GM18909 (cell line): ENCODE measurements at regions not wholly inside any gene's neighbourhood (a gene's known extent, or its start where the extent isn't known, plus 50 kb on each side); places are given as distances from the start of the nearest gene placed in this dataset.
"Not testable (repeated sequence)": the region's sequence is repeated elsewhere in the genome, so short reads cannot be mapped to it uniquely, and the experiment has no call there.

ENCODE experiments used
- ATAC-seq: cut with Tn5 transposase; IDR thresholded peaks from one replicate; pipeline ENCODE4 v1.9.1; 2021; ENCODE audit warnings: mild to moderate bottlenecking; ENCODE audit not compliant: unreplicated experiment, poor library complexity

GRCh38 chr5:100401149-100401548, 134.0 kb upstream of the FAM174A start:
- no peak for ATAC-seq

GRCh38 chr5:100398815-100399214, 136.4 kb upstream of the FAM174A start:
- ATAC-seq, result not testable (repeated sequence)

GRCh38 chr5:100379254-100379858, 155.8 kb upstream of the FAM174A start:
- ATAC-seq, result not testable (repeated sequence)

DNA sequence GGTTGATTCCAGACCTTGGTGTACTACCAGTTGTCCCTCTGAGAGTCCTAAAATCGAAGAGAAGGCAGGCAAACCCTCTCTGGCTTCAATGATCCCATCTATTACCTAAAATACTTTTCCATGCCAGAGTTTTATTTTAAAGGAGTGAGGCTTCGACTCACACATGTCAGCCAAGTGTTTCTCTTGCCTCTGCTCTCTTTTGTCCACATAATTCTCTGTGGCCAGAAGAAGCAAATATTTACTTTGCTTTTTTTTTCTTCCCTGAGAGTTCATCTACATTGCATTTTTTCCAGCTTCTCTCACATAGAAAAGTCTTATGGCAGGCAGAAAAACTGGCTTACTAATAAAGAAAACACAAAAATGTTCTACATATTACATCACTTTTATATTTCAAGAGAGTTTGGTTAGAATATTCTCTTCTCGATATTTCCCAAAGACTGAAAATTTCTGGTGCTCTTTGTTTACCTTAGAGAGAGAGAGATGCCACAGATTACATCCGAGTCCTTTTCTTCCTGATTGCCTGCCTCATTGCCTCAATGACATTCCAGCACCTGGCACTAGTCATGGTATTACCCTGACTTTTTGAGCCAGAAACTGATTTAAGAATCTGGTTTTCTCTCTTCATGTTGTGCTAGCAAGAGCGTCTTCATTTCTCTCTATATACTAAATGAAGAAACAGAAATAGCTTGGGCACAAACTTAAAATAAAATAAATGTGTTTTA, 170.3 kb upstream of the FAM174A start:
- ATAC-seq, result not testable (repeated sequence)

DNA sequence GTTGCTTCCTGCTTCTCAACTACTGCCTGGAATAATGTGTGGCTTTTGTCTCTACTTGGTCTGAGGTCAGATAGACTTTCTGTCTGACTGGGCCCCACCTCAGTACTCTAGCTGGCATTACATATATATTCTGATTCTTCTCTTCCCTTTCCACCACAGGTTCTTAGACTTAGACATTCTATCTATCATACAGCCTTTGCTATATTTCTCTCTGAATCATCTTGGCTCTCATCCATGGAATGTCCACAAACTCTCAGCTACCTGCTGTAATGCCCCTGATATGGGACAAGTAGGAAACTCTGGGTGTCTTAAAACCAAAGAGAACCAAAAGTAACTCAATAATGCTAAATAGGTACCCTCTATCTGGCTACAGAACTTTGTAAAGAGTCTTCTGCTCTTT, 170.8 kb upstream of the FAM174A start:
- ATAC-seq, result not testable (repeated sequence)

GRCh38 chr5:100359998-100360397, 175.2 kb upstream of the FAM174A start:
- ATAC-seq, result not testable (repeated sequence)

GRCh38 chr5:100346269-100346668, 188.9 kb upstream of the FAM174A start:
- not testable (repeated sequence) for ATAC-seq

- not testable (repeated sequence) for ATAC-seq
These were observed 193.7 kb upstream of the FAM174A start for GRCh38 chr5:100341485-100341884.

DNA sequence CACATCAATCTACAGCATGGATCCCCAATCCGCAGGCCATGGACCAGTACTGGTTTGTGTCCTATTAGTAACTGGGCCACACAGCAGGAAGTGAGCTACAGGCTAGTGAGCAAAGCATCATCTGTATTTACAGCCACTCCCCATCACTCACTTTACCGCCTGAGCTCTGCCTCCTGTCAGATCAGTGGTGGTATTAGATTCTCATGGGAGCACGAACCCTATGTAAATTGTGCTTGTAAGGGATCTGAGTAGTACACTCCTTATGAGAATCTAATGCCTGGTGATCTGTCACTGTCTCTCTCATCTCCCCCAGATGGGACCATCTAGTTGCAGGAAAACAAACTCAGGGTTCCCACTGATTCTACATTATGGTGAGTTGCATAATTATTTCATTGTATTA, 212.7 kb upstream of the FAM174A start:
- no peak for ATAC-seq

GRCh38 chr5:100319885-100320284, 215.3 kb upstream of the FAM174A start:
- no peak for ATAC-seq

DNA sequence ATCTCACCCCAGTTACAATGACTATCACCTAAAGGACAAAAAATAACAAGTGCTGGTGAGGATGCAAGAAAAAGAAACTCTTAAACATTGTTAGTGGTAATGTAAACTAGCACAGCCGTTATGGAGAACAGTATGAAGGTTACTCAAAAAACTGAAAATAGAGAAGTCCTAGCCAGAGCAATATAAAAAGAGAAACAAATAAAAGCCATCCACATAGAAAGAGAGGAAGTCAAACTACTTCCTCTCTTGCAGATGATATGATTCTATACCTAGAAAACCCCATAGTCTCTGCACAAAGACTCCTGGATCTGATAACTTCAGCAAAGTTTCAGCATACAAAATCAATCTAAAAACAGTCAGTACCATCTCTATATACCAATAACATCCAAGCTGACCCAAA, 221.5 kb upstream of the FAM174A start:
- ATAC-seq, result no peak

DNA sequence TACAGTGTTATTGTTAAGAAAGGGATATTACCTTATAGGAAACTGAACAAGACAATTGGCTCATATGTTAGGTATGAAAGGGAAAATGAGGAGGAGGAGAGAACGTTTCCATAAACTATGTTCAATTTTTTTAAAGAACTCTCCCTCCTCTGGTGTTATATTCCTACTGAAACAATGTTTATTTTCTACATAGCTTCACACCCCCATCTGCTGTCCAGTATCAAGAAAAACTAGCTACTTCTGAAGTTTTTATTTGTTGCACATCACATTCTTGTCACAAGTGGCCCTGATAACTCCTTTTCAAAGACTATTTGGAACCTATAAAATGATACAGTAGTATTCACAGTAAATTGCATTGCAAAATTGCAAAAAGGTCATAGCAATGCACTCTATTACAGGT, 223.4 kb upstream of the FAM174A start:
- no peak for ATAC-seq

DNA sequence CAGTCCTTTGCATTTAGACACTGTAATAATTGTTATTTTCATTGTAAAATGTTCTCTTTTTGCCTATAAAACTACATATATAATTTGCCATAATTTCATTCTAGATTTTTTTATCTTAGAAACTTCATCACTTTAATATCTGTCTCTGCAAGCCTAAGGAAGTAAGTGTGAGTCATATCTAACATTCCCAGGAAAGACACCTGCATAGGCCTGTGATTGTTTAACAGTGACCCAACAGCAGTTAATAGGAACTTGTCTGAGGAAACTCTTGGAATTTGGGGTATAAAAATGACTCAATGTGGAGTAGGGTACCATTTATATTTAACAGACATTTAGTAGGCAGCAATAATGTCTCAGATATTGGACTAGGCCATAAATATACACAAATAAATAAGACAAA, 229.2 kb upstream of the FAM174A start:
- no peak for ATAC-seq

DNA sequence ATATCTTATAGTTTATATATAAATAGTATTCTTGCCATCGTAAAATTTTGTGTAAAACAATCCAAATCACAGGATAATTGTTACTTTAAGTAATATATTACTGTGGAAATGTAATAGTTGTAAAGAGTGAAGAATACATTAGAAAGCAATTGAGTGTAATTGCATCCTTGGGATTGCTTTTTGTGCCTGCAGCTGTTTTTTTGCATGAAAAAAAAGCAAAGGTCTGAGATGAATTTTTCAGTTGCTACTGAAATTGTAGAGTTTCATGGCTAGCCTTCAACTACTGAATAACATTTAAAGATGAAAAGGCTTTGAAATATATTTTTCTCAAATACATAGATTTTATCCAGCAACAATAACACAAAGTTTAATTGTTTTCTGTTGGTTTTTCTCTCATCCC, 232.0 kb upstream of the FAM174A start:
- ATAC-seq, result no peak

- no peak for ATAC-seq
These were observed 235.9 kb upstream of the FAM174A start for GRCh38 chr5:100299261-100299660.

DNA sequence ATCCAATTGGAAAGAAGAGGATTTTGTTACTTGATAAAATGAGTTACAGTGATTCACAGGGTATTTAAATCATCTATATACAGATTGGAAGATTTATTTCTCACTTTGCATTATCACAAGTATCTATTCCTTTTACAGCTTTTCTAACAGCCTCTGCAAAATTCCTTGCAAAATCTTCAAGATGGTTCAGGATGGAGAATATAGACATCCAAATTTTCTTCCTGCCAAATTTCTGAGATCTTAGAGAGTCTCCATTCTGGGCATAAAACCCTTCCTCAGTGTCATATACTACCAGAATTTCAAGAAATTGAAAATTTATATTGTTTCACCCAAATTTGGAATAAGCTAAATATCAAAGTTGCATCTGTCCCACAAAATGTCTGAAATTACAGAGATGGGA, 259.1 kb upstream of the FAM174A start:
- no peak for ATAC-seq

DNA sequence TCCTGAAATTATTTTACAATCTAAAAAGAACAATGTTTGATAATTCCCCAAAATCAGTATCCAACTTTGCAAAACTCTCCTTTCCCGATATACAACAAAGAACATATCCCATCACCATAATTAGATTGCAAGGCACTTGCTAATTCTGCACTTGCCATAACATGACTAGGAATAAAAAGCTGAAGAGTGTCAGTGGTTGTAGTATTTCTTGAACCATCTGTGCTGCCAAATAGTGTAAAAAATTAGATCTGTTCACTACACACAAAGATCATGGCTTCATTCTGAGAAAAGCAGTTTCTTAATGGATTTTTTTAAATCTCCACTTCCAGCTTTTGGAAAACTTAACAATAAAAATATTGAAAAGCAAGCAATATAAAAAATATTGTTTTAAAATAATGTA, 259.5 kb upstream of the FAM174A start:
- no peak for ATAC-seq

GRCh38 chr5:100273846-100274580, 261.2 kb upstream of the FAM174A start:
- no peak for ATAC-seq

DNA sequence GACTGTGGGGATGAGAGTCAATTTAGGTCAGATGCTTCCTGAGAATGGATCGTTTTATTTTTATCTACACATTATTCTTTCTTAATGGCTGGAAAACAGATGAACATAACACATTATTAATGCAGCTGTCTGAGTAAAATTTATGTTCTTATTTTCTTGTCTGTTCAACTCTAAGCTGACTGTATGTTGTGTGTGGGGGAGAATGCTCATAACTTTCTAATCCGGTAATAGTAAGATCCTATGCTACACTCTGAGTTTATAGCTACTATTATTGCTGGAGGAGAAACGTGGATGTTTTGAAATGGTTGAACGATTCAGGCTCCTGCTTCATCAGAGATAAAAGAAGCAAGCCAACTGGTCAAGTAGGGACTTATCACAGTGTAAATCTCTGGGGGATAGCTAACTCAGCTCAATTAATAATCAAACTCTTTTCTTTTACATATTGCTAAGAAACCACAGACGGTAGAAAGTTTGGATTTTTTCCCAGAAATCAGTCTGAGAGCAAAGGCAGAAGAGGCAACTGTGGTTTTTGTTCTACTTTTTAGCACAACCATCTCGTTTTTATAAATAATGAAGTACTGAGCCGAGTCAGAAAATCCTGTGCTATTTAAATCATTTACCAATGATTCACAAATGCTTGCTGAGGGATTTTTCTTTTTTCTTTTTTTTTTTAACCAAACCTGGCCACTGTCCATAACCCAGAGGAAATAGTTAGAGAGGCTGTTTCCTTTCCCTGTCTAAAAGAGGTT, 265.0 kb upstream of the FAM174A start:
- peak; percentile 75 for ATAC-seq

- ATAC-seq, result no peak
These were observed 274.2 kb upstream of the FAM174A start for GRCh38 chr5:100260968-100261367.

DNA sequence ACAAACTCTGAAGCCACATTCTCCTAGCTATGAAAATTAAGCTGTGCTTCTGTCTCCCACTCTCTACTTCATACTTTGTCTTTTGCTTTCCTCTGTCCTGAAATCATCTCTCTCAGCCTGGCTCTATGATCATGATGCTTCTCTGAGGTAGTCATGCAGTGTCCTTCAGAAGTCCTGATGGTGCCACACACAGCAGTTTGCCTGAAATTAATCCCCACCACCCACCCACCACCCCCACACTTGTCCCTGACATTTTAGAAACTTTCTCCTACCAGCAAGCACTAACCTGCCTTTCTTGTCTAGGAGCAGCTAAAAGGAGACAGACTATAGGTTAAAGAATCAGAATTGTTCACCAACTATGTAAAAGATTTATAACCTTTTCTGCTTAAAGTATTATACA, 282.2 kb upstream of the FAM174A start:
- ATAC-seq, result no peak
